ENCODE measurements at regions not wholly inside any gene's neighbourhood (a gene's known extent, or its start where the extent isn't known, plus 50 kb on each side); places are given as distances from the start of the nearest gene placed in this dataset.
"Not testable (repeated sequence)": the region's sequence is repeated elsewhere in the genome, so short reads cannot be mapped to it uniquely, and the experiment has no call there.

- no peak for DNase-seq
These were observed 86.3 kb upstream of the NFE2L3 start for GRCh38 chr7:26065652-26066051.

GRCh38 chr7:26066736-26067135 is 85.3 kb upstream of the NFE2L3 start:
- DNase-seq = no peak

- no peak for DNase-seq
These were observed 81.7 kb upstream of the NFE2L3 start for GRCh38 chr7:26070290-26070689.

- no peak for DNase-seq
These were observed 80.2 kb upstream of the NFE2L3 start for GRCh38 chr7:26071622-26072456.

- no peak for DNase-seq
These were observed 79.0 kb upstream of the NFE2L3 start for GRCh38 chr7:26073041-26073440.

- no peak for DNase-seq
These were observed 77.1 kb upstream of the NFE2L3 start for GRCh38 chr7:26074919-26075318.

- DNase-seq = no peak
These were observed 75.3 kb upstream of the NFE2L3 start for GRCh38 chr7:26076691-26077090.

GRCh38 chr7:26078437-26079336 is 73.3 kb upstream of the NFE2L3 start:
- DNase-seq = peak; percentile 77

GRCh38 chr7:26081638-26082037 is 70.4 kb upstream of the NFE2L3 start:
- DNase-seq = no peak

GRCh38 chr7:26083113-26083512 is 68.9 kb upstream of the NFE2L3 start:
- DNase-seq = no peak

GRCh38 chr7:26084418-26084817 is 67.6 kb upstream of the NFE2L3 start:
- no peak for DNase-seq

- no peak for DNase-seq
These were observed 66.2 kb upstream of the NFE2L3 start for GRCh38 chr7:26085771-26086170.

- DNase-seq = no peak
These were observed 64.5 kb upstream of the NFE2L3 start for GRCh38 chr7:26087321-26088091.

- DNase-seq = not testable (repeated sequence)
These were observed 62.5 kb upstream of the NFE2L3 start for GRCh38 chr7:26089469-26089868.

- DNase-seq = no peak
These were observed 61.0 kb upstream of the NFE2L3 start for GRCh38 chr7:26090927-26091519.

GRCh38 chr7:26091933-26092332 is 60.1 kb upstream of the NFE2L3 start:
- DNase-seq = no peak

GRCh38 chr7:26093023-26093422 is 59.0 kb upstream of the NFE2L3 start:
- DNase-seq = no peak

- DNase-seq = no peak
These were observed 55.9 kb upstream of the NFE2L3 start for GRCh38 chr7:26096136-26096535.

GRCh38 chr7:26097837-26098668 is 53.9 kb upstream of the NFE2L3 start:
- no peak for DNase-seq

- DNase-seq = no peak
These were observed 52.8 kb upstream of the NFE2L3 start for GRCh38 chr7:26099236-26099635.

GRCh38 chr7:26100406-26101339 is 51.3 kb upstream of the NFE2L3 start:
- DNase-seq = peak; percentile 41
